SKM-1 (cell line): ENCODE measurements at regions not wholly inside any gene's neighbourhood (a gene's known extent, or its start where the extent isn't known, plus 50 kb on each side); places are given as distances from the start of the nearest gene placed in this dataset.

Experiments
- DNase-seq: peaks from one replicate; lab custom pipeline; 2025; ENCODE audit not compliant: unreplicated experiment; lab: John Stamatoyannopoulos, UW

DNA sequence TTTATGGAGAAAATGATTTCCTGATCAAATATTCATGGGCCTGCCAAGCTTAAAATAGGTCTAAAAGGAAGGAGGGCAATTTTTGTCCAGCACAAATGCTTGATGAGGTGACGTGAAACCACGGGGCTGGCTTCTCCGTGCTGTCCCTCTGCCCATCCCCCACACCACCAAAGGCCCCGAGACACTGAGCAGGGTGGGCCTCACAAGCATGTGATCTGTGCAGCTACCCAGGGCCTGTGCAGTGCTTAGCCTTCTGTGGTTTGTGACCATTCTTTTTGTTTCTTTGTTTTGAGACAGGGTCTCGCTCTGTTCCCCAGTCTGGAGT lies 94.8 kb upstream of the RTL6 start:
- DNase-seq: no peak

GRCh38 chr22:44592126-44592823 lies 94.2 kb upstream of the RTL6 start:
- no peak for DNase-seq

GRCh38 chr22:44591146-44591790 lies 93.2 kb upstream of the RTL6 start:
- no peak for DNase-seq

DNA sequence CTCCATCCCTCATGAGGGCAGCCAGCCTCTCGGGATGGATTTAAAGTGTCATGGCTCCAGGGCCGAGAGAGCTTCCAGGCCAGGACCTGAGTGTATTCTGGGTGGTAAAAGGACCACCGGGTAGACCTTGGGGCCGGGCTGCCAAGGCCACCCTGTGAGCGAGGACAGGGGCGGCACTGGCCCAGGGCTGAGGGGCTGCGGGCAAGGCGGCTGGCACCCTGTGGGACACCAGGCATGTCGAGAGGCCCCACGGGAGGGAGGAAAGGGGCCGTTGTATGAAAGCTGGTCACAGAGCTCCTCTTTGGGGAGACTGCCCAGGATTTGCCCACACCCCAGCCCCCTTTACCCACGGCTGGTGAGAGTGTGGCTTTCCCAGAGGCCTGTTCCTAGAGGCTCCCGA lies 92.3 kb upstream of the RTL6 start:
- no peak for DNase-seq

GRCh38 chr22:44589831-44590230 lies 91.8 kb upstream of the RTL6 start:
- DNase-seq: no peak

DNA sequence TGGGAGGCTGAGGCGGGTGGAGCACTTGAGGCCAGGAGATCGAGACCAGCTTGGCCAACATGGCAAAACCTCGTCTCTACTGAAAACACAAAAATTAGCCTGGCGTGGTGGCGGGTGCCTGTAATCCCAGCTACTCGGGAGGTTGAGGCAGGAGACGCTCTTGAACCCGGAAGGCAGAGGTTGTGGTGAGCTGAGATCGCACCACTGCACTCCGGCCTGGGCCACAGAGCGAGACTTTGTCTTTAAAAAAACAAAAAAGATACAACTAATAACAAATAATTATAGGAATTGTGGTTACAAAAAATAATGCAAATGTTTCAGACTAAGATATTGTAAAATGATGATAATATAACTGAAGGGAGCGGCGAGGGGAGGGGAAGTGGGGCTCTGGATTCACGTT lies 90.3 kb upstream of the RTL6 start:
- DNase-seq: no peak

- no peak for DNase-seq
Observed at GRCh38 chr22:44587737-44588310, 89.8 kb upstream of the RTL6 start.

- no peak for DNase-seq
Observed at GRCh38 chr22:44586999-44587736, 89.1 kb upstream of the RTL6 start.

DNA sequence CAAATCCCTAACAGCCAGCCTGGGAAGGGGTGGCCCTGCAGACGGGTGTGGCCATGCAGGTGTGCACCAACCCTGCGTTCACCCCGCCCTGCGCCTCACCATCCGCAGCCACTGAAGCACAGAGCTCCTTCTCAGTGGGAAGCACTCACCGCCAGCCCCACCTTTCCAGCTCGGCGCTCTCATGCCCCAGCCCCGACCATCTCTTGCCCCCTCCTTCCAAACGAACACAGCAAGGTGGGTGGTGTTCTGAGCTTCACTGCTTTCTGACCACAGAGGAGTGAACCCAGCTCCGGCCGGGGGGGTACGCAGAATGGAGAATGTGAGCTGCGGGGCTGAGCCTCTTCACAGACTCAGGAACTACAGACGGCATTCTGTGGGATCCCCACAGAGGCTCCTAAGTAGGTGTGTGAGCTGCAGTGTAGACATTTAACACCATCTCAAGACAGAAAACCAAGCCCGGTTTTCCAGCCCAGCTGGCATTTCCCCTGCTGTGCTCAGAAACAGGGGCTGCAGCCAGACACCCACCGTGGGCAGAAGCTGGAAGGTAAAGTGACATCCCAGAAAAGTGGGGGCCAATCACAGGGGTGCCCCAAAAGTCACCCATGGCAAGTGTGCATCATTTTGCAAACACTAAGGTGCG lies 88.4 kb upstream of the RTL6 start:
- no peak for DNase-seq

DNA sequence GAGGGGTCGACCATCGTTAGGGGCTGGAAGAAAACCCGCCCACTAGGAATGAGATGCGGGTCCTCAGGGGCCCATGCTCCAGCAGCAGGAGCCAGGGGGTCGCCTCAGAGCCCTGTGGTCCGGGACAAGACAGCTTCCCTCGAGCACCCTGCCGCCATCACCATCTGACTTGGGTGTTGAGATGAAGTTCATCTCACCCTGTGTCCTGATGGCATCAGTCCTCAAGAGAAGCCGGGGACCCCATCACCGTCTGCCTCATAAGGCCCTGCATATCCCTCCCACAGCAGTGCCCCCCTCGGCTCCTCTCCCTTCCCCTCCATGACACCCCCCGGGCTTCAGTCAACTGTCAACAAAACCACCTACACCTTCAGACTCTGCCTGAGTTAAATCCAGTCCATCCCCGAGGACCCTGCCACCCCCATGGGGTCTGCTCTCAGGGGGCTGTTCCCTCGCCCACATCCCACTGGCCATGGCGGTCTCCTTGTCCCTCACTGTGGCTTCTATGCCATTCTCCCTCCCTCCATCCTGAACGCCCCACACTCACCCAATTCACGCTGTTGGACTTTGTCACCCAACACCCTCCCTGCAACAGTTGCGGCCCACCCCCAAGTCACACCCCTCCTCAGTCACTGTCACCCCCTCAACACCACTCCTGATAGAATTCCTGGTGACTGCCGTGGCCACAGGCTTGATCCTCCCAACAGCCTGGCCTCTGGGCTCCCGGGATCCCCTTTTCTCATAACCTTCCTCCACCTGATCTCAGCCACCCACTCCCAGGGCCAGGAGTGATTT lies 87.7 kb upstream of the RTL6 start:
- DNase-seq: no peak

DNA sequence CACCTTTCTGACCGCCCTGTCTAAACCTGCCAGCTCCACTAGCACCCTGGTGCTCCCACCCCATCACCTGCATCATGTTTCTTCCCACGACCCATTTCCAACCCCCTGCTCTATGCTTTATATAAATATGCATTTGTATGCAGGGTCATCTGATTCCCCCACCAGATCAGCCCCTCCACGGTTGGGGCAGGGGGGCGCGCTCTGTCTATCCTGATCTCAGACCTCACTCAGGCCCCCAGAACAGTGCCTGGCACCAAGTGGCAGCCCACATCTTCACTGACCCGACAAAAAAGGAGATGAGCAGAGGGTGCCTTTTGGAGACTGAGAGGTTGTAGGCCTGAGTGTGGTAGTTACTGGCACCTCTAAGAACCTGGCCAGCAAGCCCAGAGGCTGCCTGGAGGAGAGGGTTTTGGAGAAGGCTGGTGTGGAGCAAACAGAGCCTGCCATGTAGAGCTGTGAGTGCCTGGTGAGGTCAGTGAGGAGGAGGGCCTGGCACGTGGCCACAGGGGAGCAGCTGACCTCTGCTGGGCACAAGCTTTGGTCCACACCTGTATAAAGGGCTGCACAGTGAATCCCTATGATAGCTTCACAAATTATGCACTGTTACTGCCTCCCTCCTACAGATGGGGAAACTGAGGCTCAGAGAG lies 86.3 kb upstream of the RTL6 start:
- no peak for DNase-seq

DNA sequence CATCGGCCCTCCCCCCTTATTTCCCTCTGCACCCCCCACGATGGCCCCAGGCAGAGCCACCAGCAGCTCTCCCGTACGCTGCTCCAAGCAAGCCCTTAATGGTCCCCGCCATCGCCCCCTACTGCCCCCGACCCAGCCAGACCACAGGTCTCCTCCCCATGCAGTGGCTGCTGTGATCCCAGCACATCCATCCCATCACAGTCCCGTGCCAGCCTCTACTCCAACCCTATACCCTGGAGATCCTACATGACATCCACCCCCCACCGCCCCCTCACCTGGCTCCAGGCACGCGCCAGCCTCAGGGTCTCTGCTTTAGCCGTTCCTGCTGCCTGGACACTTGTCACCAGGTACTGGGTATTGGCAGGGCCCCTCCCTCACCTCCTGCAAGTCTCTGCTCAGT lies 85.8 kb upstream of the RTL6 start:
- no peak for DNase-seq

GRCh38 chr22:44583061-44583760 lies 85.2 kb upstream of the RTL6 start:
- no peak for DNase-seq

- no peak for DNase-seq
Observed at GRCh38 chr22:44582016-44582415, 84.0 kb upstream of the RTL6 start.

GRCh38 chr22:44581096-44581435 lies 83.0 kb upstream of the RTL6 start:
- no peak for DNase-seq

GRCh38 chr22:44580176-44581095 lies 82.4 kb upstream of the RTL6 start:
- no peak for DNase-seq

DNA sequence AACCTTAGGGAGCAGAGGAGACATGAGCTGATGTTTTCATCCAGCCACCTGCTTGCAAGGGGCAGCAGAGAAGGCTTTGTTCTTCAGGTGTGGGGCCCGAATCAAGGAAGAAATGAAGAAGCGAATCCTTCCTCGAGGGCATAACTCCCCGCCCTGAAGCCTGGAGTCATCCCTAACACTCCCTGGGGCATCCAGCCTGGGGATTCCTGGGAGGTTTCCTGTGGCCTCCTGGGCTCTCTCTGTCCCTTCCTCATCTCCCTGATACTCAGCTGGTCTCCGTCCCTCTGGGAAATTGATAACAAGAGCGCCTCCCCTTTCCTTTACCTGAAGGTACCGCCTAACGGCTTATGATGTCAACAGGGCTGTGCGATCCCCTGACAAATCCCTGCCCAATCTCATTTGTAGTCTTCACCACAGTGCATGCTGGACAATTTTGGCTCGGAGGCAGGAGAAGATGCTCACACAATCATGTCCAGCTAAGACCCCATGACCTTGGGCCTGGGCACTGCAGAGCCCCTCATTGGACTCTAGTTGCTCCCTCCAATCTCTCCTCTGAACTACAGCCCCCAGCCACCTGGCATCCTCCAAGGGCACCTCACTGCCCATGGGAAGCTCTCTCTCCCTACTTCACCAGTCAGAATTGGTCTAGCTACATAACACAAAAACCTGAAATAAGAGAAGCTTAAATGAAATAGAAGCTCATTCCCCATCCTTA lies 80.6 kb upstream of the RTL6 start:
- DNase-seq: no peak

GRCh38 chr22:44578110-44578457 lies 80.1 kb upstream of the RTL6 start:
- DNase-seq: no peak
